ENCODE measurements at regions not wholly inside any gene's neighbourhood (a gene's known extent, or its start where the extent isn't known, plus 50 kb on each side); places are given as distances from the start of the nearest gene placed in this dataset.
"Not testable (repeated sequence)": the region's sequence is repeated elsewhere in the genome, so short reads cannot be mapped to it uniquely, and the experiment has no call there.

DNA sequence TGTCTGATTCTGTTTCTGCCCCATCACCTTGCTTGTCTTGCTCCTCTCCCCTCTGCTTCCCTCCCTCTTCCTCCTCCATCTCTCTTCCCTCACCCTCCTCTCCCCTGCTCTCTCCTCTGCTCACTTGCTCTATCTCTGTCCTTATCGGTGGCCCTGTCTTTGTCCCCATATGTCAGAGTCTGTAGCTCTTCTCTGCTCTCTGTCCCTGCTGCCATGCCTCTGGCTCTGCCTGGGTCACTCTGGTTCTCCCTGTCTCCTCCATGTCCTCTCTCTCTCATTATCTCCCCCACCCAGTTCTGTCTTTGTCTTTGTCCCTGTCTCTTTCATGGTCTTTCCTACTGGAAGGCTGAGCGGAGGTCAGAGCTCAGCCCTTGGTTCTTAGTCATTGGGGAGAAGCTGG lies 169.1 kb upstream of the NLRP1 start:
- DNase-seq, result no peak

DNA sequence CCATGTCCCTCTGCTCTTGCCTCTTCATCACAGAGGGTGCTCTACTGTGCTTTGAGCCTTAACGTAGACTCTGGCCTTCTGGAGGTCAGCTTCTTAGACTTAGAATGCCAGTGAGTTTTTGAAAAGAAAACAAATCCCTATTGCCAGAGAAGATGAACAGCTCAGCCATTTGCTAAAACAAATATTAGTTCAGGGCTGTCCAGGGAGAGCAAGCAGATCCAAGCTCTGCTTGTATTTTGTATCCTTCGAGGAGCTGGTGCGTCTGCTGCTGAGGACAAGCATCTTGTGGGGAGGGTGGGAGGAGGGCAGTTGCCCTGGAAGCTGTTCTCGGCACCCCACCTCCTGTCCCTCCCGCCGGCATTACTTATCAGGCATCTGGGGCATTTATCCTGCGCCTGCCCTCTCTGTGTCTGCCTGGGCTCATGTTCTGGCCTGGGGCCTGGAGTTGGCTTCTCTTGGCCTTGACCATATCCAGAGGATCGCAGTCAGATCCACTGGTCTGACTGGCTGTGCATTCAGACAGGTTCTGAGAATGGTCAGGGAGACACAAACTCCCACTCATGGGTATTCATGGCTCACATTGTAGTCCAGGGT lies 173.1 kb upstream of the NLRP1 start:
- DNase-seq, result peak; percentile 2

DNA sequence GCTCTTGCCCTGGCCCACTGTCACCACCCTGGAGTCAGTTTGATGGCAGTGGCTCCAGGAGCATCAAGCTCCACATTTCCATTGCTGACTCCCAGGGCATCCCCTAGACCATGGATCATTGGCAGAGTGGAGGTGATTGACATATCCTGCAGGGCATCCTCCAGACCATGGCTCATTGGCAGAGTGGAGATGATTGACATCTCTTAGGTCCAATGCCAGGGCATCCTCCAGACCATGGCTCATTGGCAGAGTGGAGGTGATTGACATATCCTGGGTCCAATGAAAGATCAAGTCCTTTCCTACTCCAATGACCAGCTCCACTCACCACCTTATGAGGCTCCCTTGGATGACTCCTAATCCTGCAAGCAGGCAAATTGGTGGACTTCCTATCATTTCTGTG lies 174.3 kb upstream of the NLRP1 start:
- DNase-seq, result peak; percentile 0

DNA sequence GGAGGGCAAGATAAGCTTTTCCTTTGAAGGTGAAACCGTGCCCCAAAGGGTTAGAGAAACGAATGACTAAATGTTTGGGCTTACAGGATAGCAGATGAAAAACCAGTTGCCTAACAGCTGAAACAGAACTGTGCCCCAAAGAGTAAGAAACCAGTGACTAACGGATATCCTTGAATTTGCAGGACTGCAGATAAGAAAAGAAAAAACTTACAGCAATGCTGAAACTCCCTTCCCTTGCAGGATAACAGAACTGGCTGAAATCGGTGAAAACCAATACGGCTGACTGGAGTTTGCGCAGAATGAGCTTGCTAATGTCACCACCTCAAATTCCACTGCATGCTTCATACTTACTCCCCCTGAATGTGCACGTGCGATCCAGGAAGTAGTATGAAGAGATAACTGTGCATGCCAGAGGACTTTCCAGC lies 175.2 kb upstream of the NLRP1 start:
- DNase-seq, result peak; percentile 41

DNA sequence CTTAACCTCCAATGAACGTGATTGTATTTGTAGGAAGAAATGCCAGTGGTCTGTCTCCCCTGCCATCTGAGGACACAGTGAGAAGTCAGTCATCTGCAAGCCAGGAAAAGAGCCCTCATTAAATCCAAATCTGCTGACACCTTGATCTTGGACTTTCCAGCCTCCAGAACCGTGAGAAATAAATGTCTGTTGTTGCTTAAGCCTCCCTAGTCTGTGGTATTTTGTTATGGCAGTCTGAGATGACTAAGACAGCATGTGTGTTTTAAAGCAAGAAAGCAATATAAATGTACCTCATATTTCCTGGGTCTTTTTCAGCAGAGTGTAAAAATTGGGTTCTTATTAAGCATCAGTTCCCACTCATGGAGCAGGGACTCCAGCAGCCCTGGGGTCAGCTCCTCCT lies 177.9 kb upstream of the NLRP1 start:
- no peak for DNase-seq

DNA sequence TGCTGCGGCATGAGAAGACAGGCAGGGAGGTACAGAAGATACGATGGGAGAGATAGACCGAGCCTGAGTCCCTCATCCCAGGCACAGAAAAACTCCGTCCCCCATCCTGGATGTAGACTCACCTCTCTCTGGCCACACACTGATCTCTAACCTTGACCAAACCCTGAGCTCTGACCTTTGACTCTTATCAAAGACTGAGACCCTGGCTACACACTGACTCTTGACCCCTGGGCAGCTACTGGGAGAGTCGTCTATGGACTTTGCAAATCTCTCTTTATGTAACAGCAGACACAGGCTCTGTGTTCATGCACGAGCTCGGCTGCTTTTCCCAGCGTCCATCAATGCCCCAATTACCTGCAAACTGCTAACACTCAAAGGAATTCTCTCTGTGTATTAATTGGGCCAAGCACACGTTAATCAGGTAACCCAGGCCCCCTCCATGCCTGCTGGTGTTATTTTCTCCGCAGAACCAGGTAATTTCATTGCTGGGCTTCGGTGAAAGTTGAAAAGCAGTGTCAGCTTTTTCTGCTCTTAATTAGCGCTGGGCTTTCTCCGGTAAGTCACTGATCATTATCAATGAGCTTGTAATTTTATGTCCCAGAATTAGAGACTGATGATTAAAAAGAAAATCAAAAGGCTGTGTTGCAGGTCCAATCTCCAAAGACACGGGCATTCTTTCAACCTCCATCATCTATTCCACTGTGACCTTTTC lies 179.4 kb upstream of the NLRP1 start:
- DNase-seq, result no peak

DNA sequence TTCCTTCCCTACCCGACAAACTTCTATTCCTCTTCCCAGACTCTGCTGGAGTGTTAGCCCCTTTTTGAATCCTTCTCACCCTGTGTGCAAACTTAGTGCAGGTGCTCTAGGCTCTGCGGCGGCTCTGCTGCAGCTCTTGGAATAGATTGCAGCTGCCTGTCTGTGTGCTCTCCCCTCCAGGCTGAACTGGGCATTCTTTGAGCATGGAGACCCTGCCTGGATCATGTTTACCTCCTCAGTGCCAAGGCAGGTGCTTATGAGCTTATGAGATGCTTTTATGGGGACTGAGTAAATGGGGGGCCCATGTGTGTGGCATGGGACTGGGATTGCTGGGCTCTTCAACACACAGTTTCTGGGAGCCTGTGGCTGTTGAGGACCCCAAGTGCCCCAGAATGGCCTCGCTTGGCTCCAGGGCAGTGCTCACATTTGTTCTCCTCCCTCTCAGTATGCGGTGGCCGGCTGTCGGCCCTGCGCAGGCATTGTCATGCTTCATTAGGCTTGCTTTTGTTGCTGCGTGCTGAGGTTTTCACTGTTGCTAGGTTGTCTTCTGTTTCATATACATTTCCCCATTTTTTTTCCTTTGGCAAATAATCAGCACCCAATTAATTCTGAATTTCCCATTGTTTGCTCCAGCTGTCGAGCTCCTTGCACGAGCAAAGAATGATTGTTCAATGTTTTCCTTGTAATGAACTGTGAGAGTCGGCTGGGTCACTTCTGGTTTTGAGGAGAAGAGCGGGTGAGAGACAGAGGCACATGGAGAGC lies 185.5 kb upstream of the NLRP1 start:
- DNase-seq, result peak; percentile 34

DNA sequence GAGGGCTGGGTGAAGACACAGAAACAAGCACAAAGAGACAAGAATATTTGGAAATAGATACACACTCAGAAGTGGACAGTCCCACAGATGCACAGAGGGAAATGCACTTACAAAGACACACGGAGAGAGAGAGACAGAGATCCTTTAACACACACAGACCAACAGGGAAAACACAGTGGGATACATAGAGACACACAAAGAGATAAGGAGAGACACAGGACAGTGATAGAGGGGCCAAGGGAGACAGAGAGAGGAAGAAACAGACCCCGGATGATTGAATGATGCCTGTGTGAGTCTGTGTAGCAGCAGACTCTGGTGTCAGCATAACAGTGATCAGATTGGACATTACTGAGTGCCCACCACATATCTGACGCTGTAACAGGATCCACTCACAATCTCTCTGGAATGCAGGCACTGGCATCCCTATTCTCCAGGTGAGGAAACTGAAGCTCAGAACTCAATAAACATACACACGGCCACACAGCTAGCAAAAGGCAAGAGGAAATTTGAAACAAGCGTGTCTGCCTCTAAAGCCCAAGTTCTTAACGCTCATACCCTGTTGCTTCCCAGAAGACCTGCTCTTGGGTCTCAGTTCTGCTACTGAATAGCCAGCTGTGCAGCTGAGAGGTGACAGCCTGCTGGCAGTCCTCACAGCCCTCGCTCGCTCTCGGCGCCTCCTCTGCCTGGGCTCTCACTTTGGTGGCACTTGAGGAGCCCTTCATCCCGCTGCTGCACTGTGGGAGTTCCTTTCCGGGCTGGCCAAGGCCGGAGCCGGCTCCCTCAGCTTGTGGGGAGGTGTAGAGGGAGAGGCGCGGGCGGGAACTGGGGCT lies 186.3 kb upstream of the NLRP1 start:
- peak; percentile 23 for DNase-seq

DNA sequence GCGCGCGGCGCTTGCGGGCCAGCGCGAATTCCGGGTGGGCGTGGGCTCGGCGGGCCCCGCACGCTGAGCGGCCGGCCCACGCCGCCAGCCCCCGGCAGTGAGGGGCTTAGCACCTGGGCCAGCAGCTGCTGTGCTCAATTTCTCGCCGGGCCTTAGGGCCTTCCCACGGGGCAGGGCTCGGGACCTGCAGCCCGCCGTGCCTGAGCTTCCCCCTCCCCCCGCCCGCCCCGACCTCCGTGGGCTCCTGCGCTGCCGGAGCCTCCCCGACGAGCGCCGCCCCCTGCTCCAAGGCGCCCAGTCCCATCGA lies 186.9 kb upstream of the NLRP1 start:
- DNase-seq, result not testable (repeated sequence)

DNA sequence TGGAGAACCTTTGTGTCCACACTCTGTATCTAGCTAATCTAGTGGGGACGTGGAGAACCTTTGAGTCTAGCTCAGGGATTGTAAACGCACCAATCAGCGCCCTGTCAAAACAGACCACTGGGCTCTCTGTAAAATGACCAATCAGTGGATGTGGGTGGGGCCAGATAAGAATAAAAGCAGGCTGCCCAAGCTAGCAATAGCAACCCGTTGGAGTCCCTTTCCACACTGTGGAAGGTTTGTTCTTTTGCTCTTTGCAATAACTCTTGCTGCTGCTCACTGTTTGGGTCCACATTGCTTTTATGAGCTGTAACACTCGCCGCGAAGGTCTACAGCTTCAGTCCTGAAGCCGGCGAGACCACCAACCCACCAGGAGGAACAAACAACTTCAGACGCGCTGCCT lies 187.7 kb upstream of the NLRP1 start:
- DNase-seq, result not testable (repeated sequence)

DNA sequence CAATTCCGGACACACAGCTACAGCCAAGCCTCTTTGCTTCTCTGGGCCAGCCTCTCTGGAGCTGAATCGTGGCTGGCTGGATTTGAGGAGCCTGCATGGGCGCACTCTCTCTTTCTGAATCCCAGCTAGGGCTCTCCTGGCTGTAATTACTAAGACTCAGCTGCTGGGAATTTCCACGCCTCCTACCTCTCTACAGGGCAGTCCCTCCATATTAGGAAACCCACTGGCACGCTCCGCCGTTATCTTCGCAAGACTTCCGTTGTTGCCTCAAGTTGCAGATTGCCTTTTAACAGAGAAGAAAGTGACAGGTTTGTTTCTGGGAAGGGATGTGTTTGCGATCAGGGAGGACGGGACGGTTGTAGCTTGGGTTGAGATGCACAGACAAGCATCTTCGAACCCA lies 188.4 kb upstream of the NLRP1 start:
- DNase-seq, result no peak

DNA sequence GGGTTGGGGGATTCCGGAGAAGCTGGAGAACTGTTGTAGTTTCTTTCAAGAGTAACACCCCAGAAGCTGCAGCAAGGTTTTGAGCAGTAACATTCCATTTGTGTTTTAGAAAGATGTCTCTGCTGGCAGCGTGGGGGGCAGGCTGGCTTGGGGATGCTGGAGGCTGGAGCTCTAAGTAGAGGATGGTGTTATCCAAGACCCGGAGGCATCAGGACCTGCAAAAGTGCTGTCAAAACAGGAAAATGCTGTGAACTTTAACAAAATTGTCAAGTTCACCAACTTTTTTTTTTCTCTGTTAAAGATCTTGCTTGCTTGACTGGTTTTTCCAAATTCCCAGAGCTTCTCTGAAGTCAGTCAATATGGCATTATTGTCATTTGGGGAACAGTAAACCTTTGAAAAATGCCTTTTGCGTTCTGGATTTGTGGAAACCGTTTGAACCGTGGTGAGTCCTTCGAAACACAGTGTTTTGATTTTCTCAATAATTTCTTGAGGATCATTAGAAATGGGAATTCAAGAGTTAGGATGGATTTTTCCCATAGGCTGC lies 189.6 kb upstream of the NLRP1 start:
- no peak for DNase-seq

DNA sequence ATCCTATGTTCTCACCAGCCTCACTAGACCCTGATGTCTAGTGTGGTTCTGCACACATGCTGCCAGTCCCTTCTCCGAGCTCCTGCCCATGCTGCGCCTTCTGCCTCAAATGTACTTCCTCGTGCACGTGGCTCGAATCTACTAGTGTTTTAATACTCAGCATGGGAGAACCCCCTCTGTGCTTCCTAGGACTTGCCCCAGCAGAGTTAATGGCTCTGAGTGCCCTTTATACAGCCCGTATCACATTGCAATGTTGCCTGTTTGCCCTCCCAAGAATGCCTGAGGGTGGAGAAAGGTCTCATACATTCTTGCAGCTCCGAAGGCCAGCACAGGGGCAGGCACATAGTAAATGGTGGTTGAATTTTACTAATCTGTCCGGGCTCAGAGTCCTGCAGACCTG lies 190.8 kb upstream of the NLRP1 start:
- no peak for DNase-seq

DNA sequence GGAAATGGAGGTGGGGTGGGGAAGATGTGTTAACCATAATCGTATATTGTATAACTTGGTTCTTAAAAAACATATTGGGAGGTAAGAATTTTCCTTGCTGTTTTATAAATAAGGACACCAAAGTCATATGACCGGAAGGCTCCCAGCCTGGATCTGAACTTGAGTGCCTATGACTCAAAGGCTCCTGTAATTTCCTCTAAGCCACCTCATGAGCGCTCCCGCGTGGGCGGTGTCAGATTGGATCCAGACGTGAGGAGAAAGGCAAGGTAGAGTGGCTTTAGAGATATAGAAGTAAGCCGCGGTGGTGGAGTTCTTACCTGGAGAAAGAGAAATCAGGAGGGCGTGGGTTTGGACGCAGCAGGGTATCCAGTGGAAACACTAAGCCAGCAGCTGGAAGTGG lies 196.2 kb upstream of the NLRP1 start:
- DNase-seq, result peak; percentile 27

DNA sequence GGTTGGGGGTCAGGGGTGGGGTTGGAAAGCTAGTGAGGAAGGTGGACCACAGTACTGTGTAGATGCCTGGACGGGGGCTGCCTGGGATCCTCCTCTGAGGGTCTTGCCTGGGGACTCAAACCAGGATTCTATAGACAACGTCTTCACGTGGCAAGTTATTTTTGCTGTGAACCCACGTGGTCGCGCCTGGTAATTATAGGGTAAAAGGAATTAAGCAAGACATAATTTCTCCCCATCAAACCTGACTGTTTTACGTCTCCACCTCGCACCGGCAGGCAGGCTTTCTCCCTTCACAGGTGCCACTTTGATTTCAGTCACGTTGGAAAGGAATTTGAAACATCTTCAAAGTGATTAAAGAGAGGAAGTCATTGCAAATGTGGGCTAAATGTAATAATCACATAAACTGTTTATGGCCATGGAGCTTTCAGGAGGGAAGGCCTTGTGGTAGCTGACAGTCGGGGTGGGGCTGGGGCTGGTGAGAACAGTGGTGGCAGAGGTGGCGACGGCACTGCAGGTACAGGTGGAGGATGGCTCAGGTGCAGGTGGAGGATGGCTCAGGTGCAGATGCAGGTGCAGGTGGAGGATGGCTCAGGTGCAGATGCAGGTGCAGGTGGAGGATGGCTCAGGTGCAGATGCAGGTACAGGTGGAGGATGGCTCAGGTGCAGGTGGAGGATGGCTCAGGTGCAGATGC lies 197.1 kb upstream of the NLRP1 start:
- no peak for DNase-seq

DNA sequence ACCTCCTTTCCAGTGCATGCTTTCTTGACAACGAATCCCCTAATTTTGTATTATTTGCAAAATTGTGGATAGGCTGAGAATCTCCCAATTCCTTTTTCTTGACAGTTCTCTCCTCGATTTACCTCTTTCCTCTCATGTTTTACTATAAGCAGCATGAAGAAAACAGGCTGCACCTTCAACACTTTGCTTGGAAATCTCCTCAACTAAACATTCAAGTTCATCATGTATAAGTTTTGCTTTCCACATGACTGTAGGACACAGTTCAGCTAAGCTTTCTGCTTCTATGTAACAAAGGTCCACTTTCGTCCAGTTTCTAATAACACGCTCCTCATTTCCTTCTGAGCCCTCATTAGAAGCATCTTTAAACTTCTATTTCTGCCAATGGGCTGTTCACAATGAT lies 199.0 kb upstream of the NLRP1 start:
- DNase-seq, result no peak

DNA sequence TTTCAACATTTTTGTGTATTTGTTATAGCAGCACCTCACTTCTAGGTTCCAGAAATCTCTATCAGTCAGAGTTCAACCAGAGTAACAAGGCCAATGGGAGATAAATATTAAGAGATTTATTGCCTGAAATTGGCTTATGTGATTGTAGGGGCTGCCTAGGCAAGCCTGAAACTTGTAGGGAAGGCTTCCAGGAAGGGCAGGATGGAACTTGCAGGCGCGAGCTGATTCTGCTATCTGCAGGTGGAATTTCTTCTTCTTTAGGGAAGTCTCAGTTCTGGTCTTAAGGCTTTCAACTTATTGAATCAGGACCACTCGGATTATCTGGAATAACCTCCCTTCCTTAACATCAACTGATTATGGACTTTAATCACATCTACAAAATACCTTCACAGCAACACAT lies 199.5 kb upstream of the NLRP1 start:
- DNase-seq, result no peak

DNA sequence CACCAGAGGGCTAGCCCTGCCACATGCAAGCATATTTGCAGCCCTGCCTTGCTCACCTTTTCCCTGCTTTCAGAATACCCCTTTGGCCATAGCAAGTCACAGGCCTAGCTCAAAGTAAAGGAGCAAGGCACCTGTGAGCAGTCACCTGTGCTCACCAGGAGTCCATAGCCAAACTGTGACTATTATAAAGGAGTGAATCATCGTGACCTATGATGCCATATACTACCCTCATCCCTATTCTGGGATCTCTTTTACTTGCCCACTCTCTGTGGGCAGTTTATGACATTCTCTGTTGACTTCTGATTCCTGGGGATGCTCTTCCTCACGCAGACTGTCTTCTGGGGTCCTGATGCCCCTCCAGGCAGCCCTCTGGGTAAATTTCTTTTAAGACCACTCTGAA lies 200.5 kb upstream of the NLRP1 start:
- no peak for DNase-seq

DNA sequence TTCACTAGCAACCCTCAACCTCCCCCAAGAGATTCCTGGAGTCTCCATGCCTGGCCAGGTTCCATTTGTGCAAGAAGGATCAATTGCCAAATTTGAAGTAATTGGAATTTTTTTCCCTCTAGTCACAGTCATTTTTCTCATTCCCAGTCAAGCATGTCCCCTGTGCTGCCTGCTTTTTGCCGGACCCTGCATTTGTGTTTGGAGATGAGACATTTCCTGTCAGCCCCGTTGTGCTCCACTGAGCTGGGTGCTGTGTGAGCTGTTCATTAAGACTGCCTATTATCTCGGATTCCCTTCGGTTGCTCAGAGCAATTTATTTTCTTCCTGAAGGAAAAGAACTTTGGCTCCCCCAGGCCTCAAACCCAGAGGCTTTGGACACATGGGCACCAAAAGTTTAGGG lies 201.0 kb upstream of the NLRP1 start:
- peak; percentile 91 for DNase-seq

DNA sequence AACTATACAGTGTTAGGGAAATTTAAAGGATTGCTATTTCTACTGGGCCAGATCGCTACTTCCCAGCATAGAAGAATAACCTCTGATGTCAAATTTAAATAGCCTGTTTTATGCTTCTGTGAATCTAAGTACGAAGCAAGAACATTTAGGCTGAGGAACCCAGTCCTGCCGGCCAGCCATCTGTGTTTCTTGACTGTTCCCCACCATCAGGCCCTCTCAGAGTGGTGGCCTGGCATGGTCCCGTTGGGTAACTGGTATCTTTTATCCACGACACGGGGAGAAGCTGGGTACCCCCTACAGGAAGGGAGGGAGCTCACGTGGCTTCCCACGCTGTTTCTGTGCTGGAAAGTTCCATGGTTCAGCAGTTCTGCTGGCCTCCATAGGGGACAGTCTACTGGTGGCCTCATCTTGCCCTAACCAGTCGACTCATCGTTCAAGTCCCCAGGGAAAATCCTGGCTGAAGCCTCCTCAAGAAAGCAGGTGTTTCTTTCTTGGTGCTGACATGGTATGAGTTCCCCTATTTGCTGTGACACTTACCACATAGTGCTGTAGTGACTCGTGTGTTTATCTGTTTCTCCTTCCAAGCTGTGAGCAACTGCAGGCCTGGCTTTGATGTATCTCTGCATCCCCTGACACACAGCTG lies 201.7 kb upstream of the NLRP1 start:
- DNase-seq, result peak; percentile 64

DNA sequence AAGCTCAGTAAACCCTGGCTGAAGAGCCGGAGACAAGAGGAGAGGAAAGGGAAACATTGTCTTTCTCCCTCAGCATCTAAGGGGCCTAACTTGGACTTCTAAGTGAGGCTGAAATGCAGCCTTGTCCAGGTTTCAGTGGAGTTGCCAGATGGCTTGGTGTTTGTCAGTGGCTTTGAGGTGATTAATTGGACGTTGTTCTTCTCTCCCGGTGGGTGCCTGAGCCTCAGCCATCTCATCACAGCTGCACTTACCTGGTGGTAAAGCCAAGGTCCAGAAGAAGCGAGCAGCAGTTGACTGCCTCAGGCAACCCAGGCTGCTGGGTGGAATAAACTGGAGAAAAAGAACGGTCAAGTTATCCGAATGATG lies 202.2 kb upstream of the NLRP1 start:
- DNase-seq, result no peak

DNA sequence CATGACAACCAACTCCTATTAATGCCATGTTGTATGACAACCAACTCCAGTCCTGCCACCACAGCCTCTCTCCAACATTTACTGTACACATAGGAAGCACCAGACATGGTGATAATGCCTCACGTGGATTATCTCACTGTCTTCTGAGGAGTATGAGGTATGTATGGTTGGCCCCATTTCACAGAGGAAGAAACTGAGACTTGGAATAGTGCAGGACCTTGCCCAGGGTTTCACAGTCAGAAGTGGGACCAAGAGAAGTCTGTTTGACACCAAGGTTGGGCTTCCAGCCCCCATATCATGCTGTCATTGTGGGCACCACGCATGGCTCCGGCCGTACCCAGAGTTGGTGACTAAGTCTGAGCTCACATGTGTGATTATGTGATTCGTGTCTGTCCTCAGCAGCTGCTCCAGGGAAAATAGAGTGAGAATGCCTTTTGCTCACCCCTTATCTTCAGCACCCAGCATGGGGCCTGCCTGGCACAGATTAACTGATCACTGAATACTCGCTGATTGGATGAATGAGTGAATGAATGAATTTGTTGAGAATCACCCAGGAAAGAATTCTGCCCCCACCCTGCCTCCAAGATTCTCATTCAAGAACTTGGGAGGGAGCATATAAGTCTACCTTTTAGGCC lies 204.1 kb upstream of the NLRP1 start:
- peak; percentile 53 for DNase-seq
